Mucosa of rectum (tissue), 2 donors: ENCODE measurements at regions not wholly inside any gene's neighbourhood (a gene's known extent, or its start where the extent isn't known, plus 50 kb on each side); places are given as distances from the start of the nearest gene placed in this dataset.
"Not testable (repeated sequence)": the region's sequence is repeated elsewhere in the genome, so short reads cannot be mapped to it uniquely, and the experiment has no call there.

Experiments used
- H3K27ac ChIP-seq, 2 donors: one replicate each; pipeline ENCODE4 v1.7.0; 2013; ENCODE audit warnings: inconsistent platforms in 2 of 2, low read depth in 2 of 2, low read length in 2 of 2
- H3K27me3 ChIP-seq, 2 donors: one replicate each; pipeline ENCODE4 v1.7.0; 2013; ENCODE audit warnings: low read length in 2 of 2; ENCODE audit not compliant: control insufficient read depth in 2 of 2, insufficient read depth in 2 of 2
- H3K36me3 ChIP-seq, 2 donors: one replicate each; pipeline ENCODE4 v1.7.0; 2013; ENCODE audit warnings: low read length in 2 of 2; ENCODE audit not compliant: control insufficient read depth in 2 of 2, insufficient read depth in 2 of 2
- H3K4me1 ChIP-seq, 2 donors: one replicate each; pipeline ENCODE4 v1.7.0; 2013; ENCODE audit warnings: low read length in 2 of 2, mild to moderate bottlenecking in 1 of 2; ENCODE audit not compliant: control insufficient read depth in 2 of 2, insufficient read depth in 2 of 2
- H3K4me3 ChIP-seq, 2 donors: one replicate each; pipeline ENCODE4 v1.7.0; 2013; ENCODE audit warnings: low read length in 2 of 2
- H3K9ac ChIP-seq, 2 donors: one replicate each; pipeline ENCODE4 v1.7.0; 2013; ENCODE audit warnings: low read length in 2 of 2, low read depth in 1 of 2, mild to moderate bottlenecking in 1 of 2
- H3K9me3 ChIP-seq, 2 donors: one replicate each; pipeline ENCODE4 v1.7.0; 2013; ENCODE audit warnings: low read length in 2 of 2; ENCODE audit not compliant: control insufficient read depth in 2 of 2
- donor health status: healthy.
- donor health status: Normal muscosa, but diverticular disease.

GRCh38 chr4:107348188-107349050 lies 312.3 kb upstream of the DKK2 start:
- Histone ChIP-seq H3K4me3 (no peak overlapping the region), H3K4me1 (no peaks in the 10 kb centered on the region), H3K27ac (no peak overlapping the region), H3K36me3 (no peaks in the 10 kb centered on the region), H3K9ac (no peak overlapping the region), H3K27me3 (no peaks in the 10 kb centered on the region), H3K9me3 (no peaks in the 10 kb centered on the region)

- Histone ChIP-seq H3K9ac (no peak overlapping the region), H3K27ac (no peak overlapping the region), H3K36me3 (no peaks in the 10 kb centered on the region), H3K4me3 (no peak overlapping the region), H3K27me3 (no peaks in the 10 kb centered on the region), H3K4me1 (no peaks in the 10 kb centered on the region), H3K9me3 (no peaks in the 10 kb centered on the region)
Measured at GRCh38 chr4:107333518-107333917, 297.4 kb upstream of the DKK2 start.

GRCh38 chr4:107332656-107333055 lies 296.5 kb upstream of the DKK2 start:
- H3K9me3 ChIP-seq, H3K36me3 ChIP-seq, H3K4me3 ChIP-seq, H3K4me1 ChIP-seq, H3K27me3 ChIP-seq, H3K9ac ChIP-seq, H3K27ac ChIP-seq: not testable (repeated sequence)

GRCh38 chr4:107330916-107331315 lies 294.8 kb upstream of the DKK2 start:
- Histone ChIP-seq H3K4me3 (no peak overlapping the region), H3K27me3 (no peaks in the 10 kb centered on the region), H3K4me1 (no peaks in the 10 kb centered on the region)

GRCh38 chr4:107319386-107319785 lies 283.3 kb upstream of the DKK2 start:
- no peaks in the 10 kb centered on the region for H3K9me3 ChIP-seq
- no peak overlapping the region for H3K4me3 ChIP-seq
- no peaks in the 10 kb centered on the region for H3K27me3 ChIP-seq
- no peaks in the 10 kb centered on the region for H3K36me3 ChIP-seq
- no peak overlapping the region for H3K9ac ChIP-seq
- no peak overlapping the region for H3K27ac ChIP-seq
- no peaks in the 10 kb centered on the region for H3K4me1 ChIP-seq

More at GRCh38 chr4:107330916-107331315, 294.8 kb upstream of the DKK2 start:
- Histone ChIP-seq H3K27ac (no peak overlapping the region), H3K9ac (no peak overlapping the region), H3K9me3 (no peaks in the 10 kb centered on the region), H3K36me3 (no peaks in the 10 kb centered on the region)

- no peaks in the 10 kb centered on the region for H3K27me3 ChIP-seq
- H3K9me3 ChIP-seq: no peaks in the 10 kb centered on the region
- no peak overlapping the region for H3K4me3 ChIP-seq
- H3K36me3 ChIP-seq: no peaks in the 10 kb centered on the region
- no peak overlapping the region for H3K27ac ChIP-seq
- no peak overlapping the region for H3K9ac ChIP-seq
- H3K4me1 ChIP-seq: no peaks in the 10 kb centered on the region
Measured at GRCh38 chr4:107318078-107318477, 282.0 kb upstream of the DKK2 start.

GRCh38 chr4:107317611-107318010 lies 281.5 kb upstream of the DKK2 start:
- no peaks in the 10 kb centered on the region for H3K9me3 ChIP-seq
- no peaks in the 10 kb centered on the region for H3K27me3 ChIP-seq
- H3K4me1 ChIP-seq: no peaks in the 10 kb centered on the region
- H3K27ac ChIP-seq: no peak overlapping the region
- H3K4me3 ChIP-seq: no peak overlapping the region
- no peak overlapping the region for H3K9ac ChIP-seq
- no peaks in the 10 kb centered on the region for H3K36me3 ChIP-seq

GRCh38 chr4:107315584-107315983 lies 279.5 kb upstream of the DKK2 start:
- Histone ChIP-seq H3K9ac (no peak overlapping the region), H3K27ac (no peak overlapping the region), H3K9me3 (no peaks in the 10 kb centered on the region), H3K4me3 (no peak overlapping the region), H3K27me3 (no peaks in the 10 kb centered on the region), H3K36me3 (no peaks in the 10 kb centered on the region), H3K4me1 (no peaks in the 10 kb centered on the region)

GRCh38 chr4:107314156-107314555 lies 278.0 kb upstream of the DKK2 start:
- Histone ChIP-seq H3K9me3 (no peaks in the 10 kb centered on the region), H3K9ac (no peak overlapping the region), H3K27me3 (no peaks in the 10 kb centered on the region), H3K4me1 (no peaks in the 10 kb centered on the region), H3K27ac (no peak overlapping the region), H3K36me3 (no peaks in the 10 kb centered on the region), H3K4me3 (no peak overlapping the region)

GRCh38 chr4:107312366-107312765 lies 276.3 kb upstream of the DKK2 start:
- Histone ChIP-seq H3K4me1 (no peaks in the 10 kb centered on the region), H3K9ac (no peak overlapping the region), H3K36me3 (no peaks in the 10 kb centered on the region), H3K27me3 (no peaks in the 10 kb centered on the region), H3K27ac (no peak overlapping the region), H3K4me3 (no peak overlapping the region), H3K9me3 (no peaks in the 10 kb centered on the region)
